Adrenal gland (tissue), 9 donors: ENCODE measurements at regions not wholly inside any gene's neighbourhood (a gene's known extent, or its start where the extent isn't known, plus 50 kb on each side); places are given as distances from the start of the nearest gene placed in this dataset.

ENCODE experiments used
- DNase-seq, 7 donors: peaks; one replicate each; pipeline ENCODE4 v3.0.0-alpha.2; 2019 to 2020
- H3K27ac ChIP-seq, 5 donors: fragments of 200-600 bp; sonication (generic) in 4 of 5; 1 replicate in 3 of 5; 2 replicates in 2 of 5; pipeline versions ENCODE4 v1.5.1 to v1.8.0; 2016 to 2020; ENCODE audit warnings: mild to moderate bottlenecking in 1 of 5
- H3K27me3 ChIP-seq: fragments of 200-600 bp; 2 replicates; pipeline ENCODE4 v1.8.0; 2021
- H3K36me3 ChIP-seq, 2 donors: fragments of 200-600 bp; replicated peaks in 1 of 2; 1 replicate in 1 of 2; 2 replicates in 1 of 2; pipeline versions ENCODE4 v1.5.1 to v1.8.0; 2018 to 2022
- H3K4me1 ChIP-seq, 2 donors: fragments of 200-600 bp; replicated peaks in 1 of 2; 1 replicate in 1 of 2; 2 replicates in 1 of 2; pipeline versions ENCODE4 v1.5.1 to v1.8.0; 2018 to 2021
- H3K4me3 ChIP-seq, 4 donors: fragments of 200-600 bp; sonication (generic) in 3 of 4; one replicate each; pipeline ENCODE4 v1.5.1; 2016 to 2018
- H3K9me3 ChIP-seq, 3 donors: fragments of 200-600 bp; sonication (generic) in 1 of 3; replicated peaks in 1 of 3; 1 replicate in 2 of 3; 2 replicates in 1 of 3; pipeline versions ENCODE4 v1.5.1 to v1.8.0; 2016 to 2021
- POLR2A ChIP-seq, 2 donors: fragments of 450-650 bp; IDR thresholded peaks; one replicate each; pipeline ENCODE4 v1.6.1; 2017; ENCODE audit warnings: antibody characterized with exemption in 2 of 2, mild to moderate bottlenecking in 2 of 2, moderate library complexity in 1 of 2
- WGBS, 4 donors: extraction: QIAGEN DNeasy Blood & Tissue Kit in 2 of 4; methylation state at CpG; one replicate each; pipeline versions ENCODE4 v1.1.5 to v1.1.7; 2013 to 2017; 5-methylcytosine and 5-hydroxymethylcytosine counted together
- intact Hi-C, 2 donors: fragments of 100-400 bp; cut with DNase I; formaldehyde crosslinking; loops; one replicate each; pipeline versions ENCODE4 v1.14.1 to v1.15.0; 2022 to 2023
- TF ChIP-seq, protein P1 (sequence below), 6 experiments: fragments of 450-650 bp in 4 of 6; fragments of 200-600 bp in 2 of 6; sonication (generic) in 1 of 6; IDR thresholded peaks; 1 replicate in 5 of 6; 2 replicates in 1 of 6; pipeline versions ENCODE4 v1.5.1 to v1.8.0; 2016 to 2021; ENCODE audit warnings: antibody characterized with exemption in 6 of 6, mild to moderate bottlenecking in 2 of 6, moderate library complexity in 1 of 6
- donor health status: healthy with polysubstance abuse.
- donor health status: Bipolar disorder and iron deficiency.
- donor health status: DM: yes; HTN: yes; CAD: no.
- donor health status: DM: no; HTN: no; CAD: no.
- donor health status: DM: no; HTN: no; CAD: no.

DNA sequence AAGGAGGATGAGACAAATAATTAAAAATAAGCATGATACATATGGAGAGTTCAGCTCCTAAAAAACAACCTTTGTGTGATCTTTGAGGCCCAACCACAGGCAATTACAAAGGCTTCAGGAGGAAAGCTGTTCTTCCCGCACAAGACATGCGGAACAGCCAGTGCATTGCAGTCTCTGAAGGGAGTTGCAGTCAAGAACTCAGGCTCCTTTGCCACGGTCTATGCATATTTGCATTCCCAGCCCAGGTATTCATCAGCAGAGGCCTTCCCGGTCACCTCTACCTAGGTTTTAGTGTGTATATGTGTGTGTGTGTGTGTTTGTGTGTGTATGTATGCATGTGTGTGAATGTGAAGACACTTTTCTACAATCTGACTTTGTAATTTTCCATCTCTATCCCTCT lies 600.6 kb upstream of the PCDH10 start:
- Histone ChIP-seq H3K36me3 (no peaks in the 10 kb centered on the region), H3K27ac (no peak overlapping the region), H3K27me3 (no peaks in the 10 kb centered on the region), H3K9me3 (no peaks in the 10 kb centered on the region), H3K4me1 (no peaks in the 10 kb centered on the region), H3K4me3 (no peak overlapping the region)
- intact Hi-C loops = no loop called here
- DNase-seq = no peak
- WGBS, 4 donors = 89 to 98% (median 90%) methylated on average over 4 of the region's 4 CpGs
- TF ChIP-seq POLR2A (IDR thresholded peaks at IDR 0.05) = no peak
- TF ChIP-seq, protein P1, sequence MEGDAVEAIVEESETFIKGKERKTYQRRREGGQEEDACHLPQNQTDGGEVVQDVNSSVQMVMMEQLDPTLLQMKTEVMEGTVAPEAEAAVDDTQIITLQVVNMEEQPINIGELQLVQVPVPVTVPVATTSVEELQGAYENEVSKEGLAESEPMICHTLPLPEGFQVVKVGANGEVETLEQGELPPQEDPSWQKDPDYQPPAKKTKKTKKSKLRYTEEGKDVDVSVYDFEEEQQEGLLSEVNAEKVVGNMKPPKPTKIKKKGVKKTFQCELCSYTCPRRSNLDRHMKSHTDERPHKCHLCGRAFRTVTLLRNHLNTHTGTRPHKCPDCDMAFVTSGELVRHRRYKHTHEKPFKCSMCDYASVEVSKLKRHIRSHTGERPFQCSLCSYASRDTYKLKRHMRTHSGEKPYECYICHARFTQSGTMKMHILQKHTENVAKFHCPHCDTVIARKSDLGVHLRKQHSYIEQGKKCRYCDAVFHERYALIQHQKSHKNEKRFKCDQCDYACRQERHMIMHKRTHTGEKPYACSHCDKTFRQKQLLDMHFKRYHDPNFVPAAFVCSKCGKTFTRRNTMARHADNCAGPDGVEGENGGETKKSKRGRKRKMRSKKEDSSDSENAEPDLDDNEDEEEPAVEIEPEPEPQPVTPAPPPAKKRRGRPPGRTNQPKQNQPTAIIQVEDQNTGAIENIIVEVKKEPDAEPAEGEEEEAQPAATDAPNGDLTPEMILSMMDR (IDR thresholded peaks at IDR 0.05) = no peak

DNA sequence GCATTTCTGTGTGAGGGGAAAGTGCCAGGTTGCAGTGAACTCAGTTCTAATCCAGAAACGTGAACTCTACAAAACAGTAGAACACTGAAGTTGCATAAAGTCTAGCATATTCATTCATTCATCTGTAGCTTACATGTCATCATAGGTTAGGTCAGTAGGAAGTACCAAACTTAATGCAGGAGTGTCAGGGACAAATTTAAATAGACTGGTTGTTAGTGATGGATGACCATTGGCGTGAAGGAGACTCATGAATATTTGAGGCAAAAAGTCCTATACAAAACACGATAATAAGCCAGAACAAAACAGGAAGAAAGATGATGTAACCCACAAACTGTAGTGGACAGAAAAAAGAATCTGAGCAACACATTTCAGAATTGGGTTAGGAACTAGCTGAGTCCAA lies 592.8 kb upstream of the PCDH10 start:
- Histone ChIP-seq H3K27me3 (no peaks in the 10 kb centered on the region), H3K4me3 (no peak overlapping the region), H3K4me1 (no peaks in the 10 kb centered on the region), H3K27ac (no peak overlapping the region), H3K9me3 (no peaks in the 10 kb centered on the region), H3K36me3 (no peaks in the 10 kb centered on the region)
- no peak for DNase-seq
- no peak for TF ChIP-seq POLR2A (IDR thresholded peaks at IDR 0.05)
- TF ChIP-seq, protein P1 (IDR thresholded peaks at IDR 0.05) = no peak
- intact Hi-C loops = no loop called here
- WGBS, 4 donors = 65 to 85% (median 74%) methylated on average over 3 of the region's 3 CpGs

DNA sequence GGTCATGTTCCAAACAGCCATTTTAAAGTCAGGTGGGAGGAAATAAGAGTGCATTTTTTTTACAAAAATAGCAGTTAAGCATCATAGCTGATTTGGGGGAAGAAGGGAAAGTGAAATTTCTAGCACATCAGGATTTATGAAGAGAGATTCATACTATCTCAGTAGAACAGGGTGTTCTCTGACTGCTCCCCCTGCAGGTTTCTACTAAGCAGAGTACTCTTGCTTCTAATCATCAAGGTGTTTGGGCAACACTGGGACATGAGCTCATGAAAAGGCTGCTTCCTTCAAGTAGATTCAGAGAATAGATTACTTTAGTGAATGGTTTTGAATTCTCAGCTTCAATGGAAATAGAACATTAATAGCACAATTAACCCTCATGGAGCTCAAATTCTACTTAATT lies 591.4 kb upstream of the PCDH10 start:
- Histone ChIP-seq H3K27me3 (no peaks in the 10 kb centered on the region), H3K27ac (no peak overlapping the region), H3K36me3 (no peaks in the 10 kb centered on the region), H3K4me1 (no peaks in the 10 kb centered on the region), H3K9me3 (no peaks in the 10 kb centered on the region), H3K4me3 (no peak overlapping the region)
- intact Hi-C loops = no loop called here
- DNase-seq = no peak
- TF ChIP-seq POLR2A (IDR thresholded peaks at IDR 0.05) = no peak
- TF ChIP-seq, protein P1 (IDR thresholded peaks at IDR 0.05) = no peak

DNA sequence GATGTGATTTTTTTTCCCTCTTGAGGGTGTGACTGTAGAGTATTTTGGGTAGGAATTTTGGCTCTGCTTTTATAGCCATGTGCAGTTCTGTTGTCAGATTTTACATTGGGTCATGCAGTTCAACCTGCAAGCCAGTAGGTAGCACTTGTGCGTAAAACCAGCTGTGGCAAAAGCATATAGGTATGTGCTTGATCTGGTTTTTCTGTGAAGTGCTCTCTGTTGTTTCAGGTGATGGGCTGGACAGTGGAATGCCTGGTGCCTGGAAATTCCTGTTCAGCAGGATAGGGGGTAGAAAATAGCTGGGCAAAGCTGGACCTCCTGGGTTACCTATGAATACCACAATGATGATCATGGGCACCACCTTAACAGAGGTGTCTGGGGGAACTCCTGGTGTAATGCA lies 584.2 kb upstream of the PCDH10 start:
- Histone ChIP-seq H3K4me1 (no peaks in the 10 kb centered on the region), H3K9me3 (no peaks in the 10 kb centered on the region), H3K36me3 (no peaks in the 10 kb centered on the region), H3K27me3 (no peaks in the 10 kb centered on the region), H3K4me3 (no peak overlapping the region), H3K27ac (no peak overlapping the region)
- DNase-seq = no peak
- intact Hi-C loops = no loop called here
- 71 to 96% (median 87%) methylated on average over 1 of the region's 1 CpG for WGBS, 4 donors
- TF ChIP-seq POLR2A (IDR thresholded peaks at IDR 0.05) = no peak
- TF ChIP-seq, protein P1 (IDR thresholded peaks at IDR 0.05) = no peak
